ENCODE measurements at regions not wholly inside any gene's neighbourhood (a gene's known extent, or its start where the extent isn't known, plus 50 kb on each side); places are given as distances from the start of the nearest gene placed in this dataset.

GRCh38 chr6:40819182-40819834, 219.7 kb downstream of the UNC5CL start (continued):
- TF ChIP-seq ATF4 (CRISPR knock-in tag; IDR thresholded peaks at IDR 0.05): peak; percentile 67
- TF ChIP-seq ZBED1 (IDR thresholded peaks at IDR 0.05): no peak
- TF ChIP-seq ESRRA (IDR thresholded peaks at IDR 0.05; ENCODE audit: borderline replicate concordance, low read depth): 0 out of 2 replicates have a peak, but pooled peaks have one; percentile 19

GRCh38 chr6:40817369-40817768, 221.7 kb downstream of the UNC5CL start:
- Histone ChIP-seq H3K9me1 (ENCODE audit: control insufficient read depth, insufficient read depth, low read length) (no peaks in the 10 kb centered on the region), H3K79me2 (ENCODE audit: control insufficient read depth, insufficient read depth, low read length) (no peaks in the 10 kb centered on the region), H3K9me3 (replicated peaks; ENCODE audit: control insufficient read depth, insufficient read depth, low read depth, low read length) (no peaks in the 10 kb centered on the region), H4K20me1 (replicated peaks; ENCODE audit: control insufficient read depth, insufficient read depth, low read length) (no peaks in the 10 kb centered on the region), H3K27ac (ENCODE audit: extremely low read depth, low read depth, low read length) (no peak overlapping the region), H3K9ac (ENCODE audit: insufficient read depth in 1 of 2, low read depth in 2 of 2, low read length in 2 of 2) (no peak overlapping the region), H2AFZ (ENCODE audit: low read depth, low read length) (no peak overlapping the region), H3K4me2 (ENCODE audit: insufficient read depth, low read length) (no peak overlapping the region), H3K36me3 (ENCODE audit: control insufficient read depth, insufficient read depth, low read length) (no peaks in the 10 kb centered on the region), H3K4me3 (no peak overlapping the region), H3K27me3 (ENCODE audit: control insufficient read depth in 2 of 2, insufficient read depth in 2 of 2, low read length in 2 of 2) (peaks cover 0 to 10% of the 10 kb centered on the region in 2 experiments; a peak in 2 of 5 replicates), H3K4me1 (replicated peaks in 1 of 2; ENCODE audit: control insufficient read depth in 2 of 2, insufficient read depth in 2 of 2, low read length in 2 of 2) (no peaks in the 10 kb centered on the region)
- CTCF ChIA-PET (ENCODE audit: low intra/inter-chr PET ratio): no interaction called here
- DNase-seq (ENCODE audit: extremely low read depth in 1 of 4, low spot score in 3 of 4): no peak
- no peak for ATAC-seq
- intact Hi-C loops (cut with micrococcal nuclease): no loop called here
- no peak for FAIRE-seq
- 1% methylated on average over 6 of the region's 6 CpGs for WGBS (ENCODE audit: insufficient coverage, low coverage, missing lambda C conversion rate)
- in situ Hi-C loops (cut with MboI): no loop called here
- no TSS peak for BruUV-seq (replicated peaks)
- POLR2A ChIA-PET: no interaction called here
- TF ChIP-seq JUNB (CRISPR knock-in tag; conservative IDR thresholded peaks at IDR 0.05) (no peak), SMAD1 (IDR thresholded peaks at IDR 0.05; ENCODE audit: low read depth, low read length, partially characterized antibody) (no peak), ZBTB11 (CRISPR knock-in tag; IDR thresholded peaks at IDR 0.05) (no peak), PREB (CRISPR knock-in tag; IDR thresholded peaks at IDR 0.05) (no peak), ZBTB17 (CRISPR knock-in tag; IDR thresholded peaks at IDR 0.05) (no peak), IRF1 (CRISPR knock-in tag; IDR thresholded peaks at IDR 0.05; ENCODE audit: borderline replicate concordance) (no peak), EZH2 (IDR thresholded peaks at IDR 0.05; ENCODE audit: borderline replicate concordance, low read depth, low read length) (no peak)
